Stimulated activated CD4-positive, alpha-beta T cell treated with anti-CD3 and anti-CD28 coated beads, TNF-alpha, amount 100 ng/mL, for 4 hours (primary cell): ENCODE measurements at regions not wholly inside any gene's neighbourhood (a gene's known extent, or its start where the extent isn't known, plus 50 kb on each side); places are given as distances from the start of the nearest gene placed in this dataset.

Experiments used
- DNase-seq, 3 experiments: peaks; one replicate each; pipeline ENCODE4 v3.0.0-alpha.2; 2020; ENCODE audit warnings: low read depth in 3 of 3

DNA sequence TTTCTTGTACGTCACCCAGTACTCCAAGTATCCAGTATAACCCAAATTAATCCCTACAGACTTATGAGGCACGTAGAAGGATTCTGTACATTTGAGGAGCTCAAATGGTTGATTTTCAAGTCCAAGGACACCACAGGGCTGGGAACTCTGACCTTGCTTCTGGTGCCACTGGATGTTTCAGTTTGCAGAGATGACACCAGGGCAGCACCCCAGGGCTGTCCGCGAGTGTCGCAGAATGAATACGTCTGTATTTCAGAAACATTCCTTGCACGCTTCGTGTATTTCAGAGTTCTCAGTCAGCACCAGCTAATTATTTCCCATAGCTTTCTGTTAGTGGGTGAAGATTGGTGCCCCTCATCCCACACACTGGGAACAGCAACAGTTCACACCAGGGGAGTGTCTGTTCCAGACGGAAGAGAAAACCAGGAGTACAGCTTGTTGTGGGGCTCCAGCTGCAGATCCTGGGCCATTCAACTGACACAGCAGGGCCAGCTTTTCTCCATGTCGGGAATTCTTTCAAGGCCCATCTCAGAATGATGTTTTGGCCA, 159.2 kb downstream of the RHOU start:
- no peak for DNase-seq

DNA sequence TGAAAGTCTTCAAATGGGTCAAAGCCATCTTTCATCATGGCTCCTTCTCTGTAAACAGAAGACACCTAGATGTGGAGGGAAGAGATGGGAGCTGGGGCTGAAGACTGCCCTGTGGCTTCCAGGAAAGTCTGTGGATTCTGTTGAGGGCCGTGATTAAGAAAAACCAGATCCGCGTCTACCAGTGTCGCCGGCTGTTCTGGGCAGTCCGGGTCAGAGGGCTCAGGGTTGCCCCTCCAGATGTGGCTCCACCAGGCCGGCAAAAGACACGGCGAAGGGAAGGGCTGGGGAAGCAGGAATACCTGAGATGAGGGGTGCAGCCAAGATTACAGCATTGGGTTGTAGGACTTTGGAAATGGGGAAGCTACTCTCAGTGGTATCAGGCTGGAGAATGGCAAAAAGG, 162.6 kb downstream of the RHOU start:
- DNase-seq, result no peak

DNA sequence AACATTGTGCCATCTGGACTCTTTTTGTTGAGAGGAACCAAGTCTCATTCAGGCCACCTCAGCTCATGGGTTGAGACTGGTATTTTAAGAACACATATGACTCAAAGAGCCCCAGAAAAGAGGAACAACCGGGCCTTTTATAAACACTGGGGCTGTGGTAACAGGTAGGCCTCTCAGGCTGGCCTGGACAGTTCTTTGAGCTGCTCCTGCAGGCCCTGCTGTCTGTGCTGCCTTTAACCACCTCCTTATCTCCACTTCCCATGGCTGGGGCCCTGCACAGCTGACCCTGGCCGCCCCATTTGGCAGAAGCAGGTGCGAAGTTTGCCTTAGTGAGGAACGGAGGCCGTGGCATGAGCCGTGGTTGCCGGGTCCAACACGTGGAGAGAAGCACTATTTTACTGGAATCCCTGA, 163.3 kb downstream of the RHOU start:
- no peak for DNase-seq

DNA sequence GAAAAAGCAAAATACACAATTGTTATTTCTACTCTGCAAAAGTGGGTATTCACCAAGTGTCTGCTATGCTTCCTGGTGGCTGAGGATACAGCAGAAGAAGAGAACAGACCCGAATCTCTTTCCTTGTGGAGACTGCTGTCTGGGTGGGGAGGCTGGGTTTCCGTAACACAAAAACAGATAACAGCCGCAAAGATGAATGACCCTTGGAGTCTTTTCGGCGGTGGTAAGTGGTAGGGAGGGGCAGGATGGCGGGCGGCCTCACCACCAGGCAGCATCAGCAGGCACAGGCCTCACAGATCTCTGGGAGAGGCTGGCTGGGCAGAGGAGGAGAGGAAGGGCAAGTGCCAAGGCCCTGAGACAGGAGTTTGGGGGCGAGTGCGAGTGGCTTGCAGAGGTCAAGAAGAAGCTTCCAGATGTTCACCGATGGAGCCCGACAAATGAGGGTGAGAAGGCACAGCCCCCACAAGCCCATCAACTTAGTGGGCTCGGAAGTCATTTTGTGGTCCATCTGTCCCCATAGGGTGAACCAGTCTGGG, 164.2 kb downstream of the RHOU start:
- no peak for DNase-seq

DNA sequence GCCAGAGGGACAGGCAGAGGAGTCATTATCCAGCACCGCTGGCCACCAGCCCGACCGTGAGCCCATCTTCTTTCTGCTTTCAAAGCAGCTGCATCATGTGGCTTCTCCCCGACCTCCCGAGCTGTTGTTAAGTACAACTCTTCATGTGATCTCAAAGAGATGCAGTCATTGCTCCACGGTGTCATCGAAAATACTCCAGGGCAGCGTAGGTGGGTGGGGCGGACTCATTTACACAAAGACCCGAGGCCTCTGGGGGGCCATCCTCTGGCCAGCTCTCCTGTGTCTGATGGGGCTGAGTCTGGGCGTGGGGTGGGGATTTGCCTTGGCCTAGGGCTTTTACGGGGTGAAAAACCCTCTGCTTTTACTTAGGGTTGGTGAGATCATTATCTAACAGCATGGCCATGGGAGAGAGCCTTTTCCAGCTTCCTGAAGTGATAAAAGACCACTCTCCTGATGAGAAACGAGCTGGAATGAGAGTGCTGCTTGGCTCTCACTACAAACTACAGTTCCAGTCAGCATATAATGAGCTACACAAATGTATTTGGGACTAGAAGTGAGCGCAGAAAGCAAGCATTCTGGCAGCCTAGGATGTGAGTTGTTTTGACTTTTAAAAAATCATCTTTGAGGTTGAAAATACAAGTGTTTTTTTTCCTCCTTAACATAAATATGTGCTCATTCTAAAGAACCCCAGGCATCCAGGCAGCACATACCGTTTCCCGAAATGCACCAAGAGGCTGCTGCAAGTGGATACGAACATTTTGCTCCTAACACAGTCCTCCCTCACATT, 165.0 kb downstream of the RHOU start:
- no peak for DNase-seq

DNA sequence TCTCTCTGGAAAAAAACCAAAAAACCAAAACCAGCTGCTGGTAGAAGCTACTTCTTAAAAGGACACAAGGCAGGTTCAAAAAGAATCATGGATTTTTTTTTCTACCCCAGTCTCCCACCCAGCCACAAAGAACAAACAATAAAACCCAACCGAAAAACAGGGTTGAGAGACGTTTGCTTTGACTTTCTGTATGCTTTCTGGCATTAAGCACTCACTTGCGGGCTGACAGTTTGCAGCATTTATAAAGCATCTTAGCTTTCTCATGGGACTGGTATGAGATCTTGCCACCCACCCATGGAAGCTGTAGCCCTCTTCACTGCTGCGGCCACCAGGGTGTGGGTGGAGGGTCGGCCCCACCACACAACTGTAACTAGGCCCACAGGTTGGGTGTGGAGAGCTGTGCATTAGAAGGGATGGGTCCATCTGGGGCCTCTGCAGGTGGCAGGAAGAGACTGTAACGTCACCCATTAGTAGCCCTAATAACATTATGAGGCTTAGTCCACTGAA, 165.7 kb downstream of the RHOU start:
- no peak for DNase-seq

DNA sequence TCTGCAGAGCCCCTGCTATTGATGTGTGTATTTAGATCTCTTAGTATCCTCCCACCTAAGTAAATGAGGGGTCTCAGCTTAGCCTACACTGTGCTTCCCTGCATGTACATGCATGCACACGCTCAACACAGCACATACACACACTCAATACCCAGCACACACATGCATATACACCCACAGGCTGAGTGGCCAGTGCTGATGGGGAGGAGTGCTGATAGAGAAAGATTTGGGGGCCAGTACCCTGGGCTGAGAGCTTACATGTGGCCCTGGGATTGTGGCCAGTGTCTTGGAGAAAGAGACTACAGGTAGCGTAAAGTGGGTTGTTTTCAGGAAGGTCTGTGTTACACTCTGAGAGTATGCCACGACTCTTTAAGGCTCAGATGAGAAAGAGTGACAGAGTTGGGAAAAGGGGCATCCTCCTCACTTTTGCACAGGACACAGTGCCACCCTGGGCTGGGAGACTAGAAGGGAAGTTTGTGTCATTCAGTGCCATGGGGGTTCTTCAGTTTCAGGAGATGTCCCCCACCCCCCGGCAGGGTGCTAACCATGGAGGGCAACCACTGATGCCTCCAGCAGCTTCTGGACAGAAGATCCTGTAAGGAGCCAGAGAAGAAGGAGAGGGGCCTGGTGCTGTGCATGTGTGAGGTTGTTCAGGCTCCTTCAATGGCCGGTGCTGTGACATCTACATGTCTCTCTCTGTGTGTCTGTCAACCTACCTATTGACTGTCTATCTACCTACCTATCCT, 166.8 kb downstream of the RHOU start:
- DNase-seq, result no peak

DNA sequence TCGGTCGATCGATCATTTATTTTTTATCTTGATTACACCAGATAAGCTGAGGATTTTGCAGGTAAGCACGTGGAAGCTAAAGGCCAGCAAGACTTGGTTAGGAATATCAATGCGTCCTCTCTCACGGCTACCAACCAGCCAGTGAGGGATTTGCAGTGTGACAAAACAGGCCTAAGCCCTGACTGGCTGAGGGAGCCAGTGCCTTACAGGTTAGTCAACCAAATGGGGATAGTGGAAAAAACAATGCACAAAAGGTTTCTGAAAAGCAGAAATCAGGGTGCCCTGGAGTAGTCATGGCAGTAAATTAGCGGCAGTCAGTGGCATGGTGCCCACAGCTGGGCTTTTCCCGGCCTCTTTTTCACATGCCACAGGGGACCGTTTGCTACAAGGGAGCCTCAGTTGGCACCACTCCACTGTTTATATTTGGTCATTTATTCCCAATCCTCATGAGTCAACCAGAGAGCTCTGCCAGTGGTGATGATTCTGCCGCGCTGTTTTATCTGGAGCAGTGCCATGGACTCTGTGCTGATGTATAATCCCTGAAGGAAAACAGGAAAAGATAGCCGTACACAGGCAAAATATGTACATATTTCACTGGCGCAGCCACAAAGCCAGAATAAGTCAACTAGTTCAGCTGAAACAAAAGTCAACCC, 167.6 kb downstream of the RHOU start:
- no peak for DNase-seq

DNA sequence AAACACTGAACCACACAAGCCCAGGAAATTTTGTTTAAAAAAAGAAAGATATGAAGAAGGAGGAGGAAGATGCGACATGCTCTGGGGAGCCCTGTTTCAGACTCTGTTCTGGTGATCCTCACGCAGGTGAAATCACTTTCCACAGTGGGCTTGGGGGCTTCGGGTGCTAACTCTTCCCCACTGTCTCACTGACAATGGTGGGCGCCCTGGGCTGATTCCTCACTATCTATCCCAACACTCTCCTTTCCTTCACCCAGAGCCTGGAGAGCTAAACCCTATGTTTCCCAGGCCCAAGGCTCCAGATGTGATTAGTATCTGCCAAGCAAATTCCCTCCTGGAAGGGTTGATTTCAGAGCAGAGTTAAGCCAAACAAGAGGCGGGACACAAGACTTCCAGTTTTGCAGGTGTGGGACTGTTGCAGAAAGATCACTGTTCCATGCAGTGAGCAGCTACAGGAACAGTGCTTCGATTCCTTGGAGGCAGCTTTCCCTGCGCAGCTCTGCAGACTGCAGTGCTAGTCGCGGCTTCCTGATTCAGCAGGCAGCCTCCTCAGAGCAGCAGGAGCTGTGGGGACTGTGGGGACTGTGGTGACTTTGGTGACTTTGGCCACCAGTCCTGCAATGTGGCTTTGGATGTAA, 168.3 kb downstream of the RHOU start:
- DNase-seq, result no peak

DNA sequence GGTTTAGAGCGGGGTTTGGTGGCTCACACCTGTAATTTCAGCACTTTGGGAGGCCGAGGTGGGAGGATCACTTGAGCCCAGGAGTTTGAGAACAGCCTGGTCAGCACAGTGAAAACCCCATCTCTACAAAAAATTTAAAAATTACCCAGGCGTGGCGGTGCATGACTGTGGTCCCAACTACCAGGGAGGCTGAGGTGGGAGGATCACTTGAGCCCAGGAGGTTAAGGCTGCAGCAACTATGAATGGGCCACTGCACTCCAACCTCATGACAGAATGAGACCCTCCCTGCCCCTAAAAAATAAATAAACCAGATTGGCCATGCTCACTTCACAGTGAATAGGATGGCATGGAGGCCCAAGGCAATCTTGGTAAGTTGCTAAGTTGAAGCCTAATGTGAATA, 168.9 kb downstream of the RHOU start:
- DNase-seq, result no peak

DNA sequence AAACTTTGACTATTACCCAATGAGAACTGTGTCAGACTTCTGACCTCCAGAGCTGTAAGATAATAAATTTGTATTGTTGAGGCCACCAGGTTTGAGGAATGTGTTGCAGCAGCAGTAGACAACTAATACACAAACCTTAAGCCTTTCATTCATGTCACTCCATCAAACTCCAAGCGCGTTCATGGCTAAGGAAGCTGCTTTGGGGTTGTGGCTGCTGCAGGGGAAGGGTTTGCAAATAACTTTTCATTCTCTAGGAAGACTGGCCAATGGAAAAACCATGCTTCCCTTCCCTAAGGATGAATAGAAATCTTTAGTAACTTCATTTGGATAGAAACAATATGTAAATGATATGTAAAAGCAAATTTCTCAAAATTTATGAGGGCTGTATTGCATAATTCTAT, 170.4 kb downstream of the RHOU start:
- no peak for DNase-seq

DNA sequence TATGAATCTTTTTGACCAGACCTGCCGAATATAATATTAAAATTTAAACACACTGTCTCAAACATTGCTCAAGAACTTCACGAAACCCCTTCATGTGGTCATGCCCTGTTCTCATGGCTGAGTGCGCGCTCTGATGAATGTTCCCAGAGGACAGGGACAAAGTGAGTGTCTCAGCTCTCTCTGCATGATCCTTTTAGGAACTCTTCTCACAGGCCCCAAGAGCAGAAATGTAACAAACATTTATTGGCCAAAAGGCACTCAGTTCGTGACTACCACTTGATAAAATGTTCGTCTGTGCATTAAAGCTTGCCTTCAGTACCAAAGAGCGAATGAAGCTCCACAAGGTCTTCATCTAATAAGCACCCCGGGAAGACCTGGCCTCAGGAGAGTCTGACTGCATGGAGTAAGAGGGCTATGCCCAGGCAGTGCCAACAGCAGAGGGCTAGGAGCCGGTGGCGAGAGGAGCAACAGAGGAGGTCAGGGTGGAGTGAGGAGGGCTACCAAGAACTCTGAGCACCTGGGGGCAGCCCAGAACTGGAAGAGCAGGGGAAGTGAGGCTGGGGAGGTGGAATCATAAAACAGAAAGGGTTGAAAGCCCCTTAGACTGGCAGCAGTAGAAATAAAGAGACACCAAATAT, 171.1 kb downstream of the RHOU start:
- no peak for DNase-seq

DNA sequence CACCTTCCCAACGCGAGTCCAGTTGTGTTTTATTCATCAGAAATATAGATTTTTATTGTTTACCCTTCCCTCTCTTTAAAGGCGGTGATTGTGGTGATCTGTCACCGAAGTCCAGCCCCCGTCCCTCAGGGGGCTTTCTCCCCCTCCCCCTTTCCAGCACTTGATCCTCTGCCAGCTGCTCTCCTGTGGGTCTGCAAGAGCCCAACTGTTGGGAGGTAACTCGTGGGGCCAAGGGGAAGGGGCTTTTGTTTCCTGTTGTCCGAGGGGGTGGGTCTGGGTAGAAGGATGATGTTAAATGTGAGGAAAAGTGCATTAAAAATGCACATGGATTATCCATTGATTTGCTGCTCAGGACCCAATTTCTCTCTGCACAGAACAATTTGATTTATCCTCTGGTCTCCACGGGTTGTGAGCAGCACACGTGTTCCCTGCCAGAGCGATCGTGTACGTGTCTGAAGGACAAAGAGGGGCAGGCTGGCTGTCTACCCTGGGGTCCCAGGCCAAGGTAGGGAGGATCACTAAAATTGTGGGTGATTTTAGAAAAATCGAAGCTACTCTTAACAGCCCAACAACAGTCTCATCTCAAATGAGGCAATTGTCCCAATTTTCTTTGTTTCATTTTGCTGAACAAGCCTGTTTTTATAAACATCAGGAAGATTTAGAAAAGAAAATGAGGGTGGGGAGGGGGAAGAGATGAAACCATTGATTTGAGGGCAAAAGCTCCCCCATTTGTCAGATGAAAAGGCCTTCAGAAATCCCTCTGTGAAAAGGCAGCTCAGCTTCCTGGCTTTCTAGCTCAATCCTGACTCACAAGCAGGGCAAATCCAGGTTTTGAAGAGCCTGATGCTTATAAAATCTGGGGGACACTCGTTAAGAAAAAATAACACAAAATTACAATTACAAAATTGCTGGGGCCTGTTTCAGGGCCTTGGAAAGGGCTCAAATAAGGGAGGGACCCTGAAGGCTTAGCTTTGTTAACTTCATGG, 176.2 kb downstream of the RHOU start:
- no peak for DNase-seq

DNA sequence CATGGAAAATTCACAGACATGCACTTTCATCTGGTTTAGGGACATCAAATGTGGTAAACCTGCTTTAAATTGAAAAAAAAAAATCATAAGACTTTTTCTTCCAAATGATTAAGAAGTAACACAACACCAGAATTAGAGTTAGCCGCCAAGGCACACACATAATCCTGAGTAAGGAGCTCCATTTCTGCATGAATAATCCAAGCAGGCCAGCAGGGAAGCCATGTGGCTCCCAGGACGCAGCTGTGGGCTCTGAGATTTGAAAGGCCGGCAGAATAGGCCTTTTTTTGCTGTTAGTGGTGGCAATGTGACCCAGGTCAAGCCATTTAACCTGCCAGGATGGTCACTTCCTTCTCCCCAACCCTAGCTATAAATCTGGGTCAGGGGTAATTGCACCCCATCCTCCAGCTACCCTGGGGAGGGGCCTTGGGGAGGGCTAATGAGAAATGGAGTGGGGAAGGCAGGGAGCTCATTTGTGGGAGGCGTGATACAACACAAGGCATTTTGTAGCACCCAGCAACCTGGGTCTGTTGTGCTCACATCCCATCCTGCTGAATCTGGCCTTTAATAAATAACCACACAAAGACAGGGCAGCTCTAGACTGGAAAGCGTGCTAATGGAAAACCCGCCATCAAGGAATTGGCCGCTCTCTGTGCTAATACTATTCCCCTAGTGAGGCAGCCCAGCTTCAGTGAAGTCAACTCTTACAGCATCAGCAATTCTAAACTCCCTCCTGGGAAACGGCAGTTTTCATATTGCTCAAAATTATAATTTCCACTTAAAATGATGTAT, 178.5 kb downstream of the RHOU start:
- no peak for DNase-seq

DNA sequence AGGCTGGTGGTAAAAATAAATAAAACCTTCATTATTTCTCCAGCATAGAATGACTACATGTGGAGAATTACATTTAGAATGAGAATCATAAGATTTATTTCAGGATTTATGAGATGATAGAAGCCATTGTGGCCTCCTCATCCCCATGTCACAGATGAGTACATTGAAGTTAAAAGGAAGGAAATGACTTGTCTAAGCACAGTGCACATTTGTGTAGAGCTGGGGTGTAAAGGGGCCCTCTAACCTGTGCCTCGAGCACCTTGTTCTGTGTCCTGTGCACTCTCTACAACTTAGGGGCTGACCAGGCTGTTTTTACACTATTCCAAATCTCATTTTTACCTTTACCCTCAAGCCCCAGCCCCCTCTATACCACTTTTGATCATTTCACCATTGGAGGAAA, 179.4 kb downstream of the RHOU start:
- DNase-seq, result no peak

DNA sequence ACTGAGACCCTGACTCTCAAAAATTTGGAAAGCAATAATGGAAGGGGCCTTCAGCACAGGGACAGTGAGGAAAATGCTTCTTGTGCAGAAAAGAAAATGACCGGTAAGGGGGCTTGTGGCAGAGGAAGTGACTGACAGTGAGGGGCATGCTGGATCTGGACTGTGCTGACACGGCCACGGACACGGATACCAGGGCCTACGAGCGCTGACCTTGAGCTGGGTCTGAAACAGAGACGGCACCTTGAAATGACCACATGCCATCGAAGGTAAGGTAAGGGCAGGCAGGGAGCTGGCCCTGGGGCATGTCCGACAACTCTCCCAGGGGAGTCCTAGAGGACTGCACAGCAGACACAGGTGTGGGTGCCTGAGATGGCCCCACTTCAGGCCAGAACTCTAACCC, 182.1 kb downstream of the RHOU start:
- DNase-seq, result no peak

DNA sequence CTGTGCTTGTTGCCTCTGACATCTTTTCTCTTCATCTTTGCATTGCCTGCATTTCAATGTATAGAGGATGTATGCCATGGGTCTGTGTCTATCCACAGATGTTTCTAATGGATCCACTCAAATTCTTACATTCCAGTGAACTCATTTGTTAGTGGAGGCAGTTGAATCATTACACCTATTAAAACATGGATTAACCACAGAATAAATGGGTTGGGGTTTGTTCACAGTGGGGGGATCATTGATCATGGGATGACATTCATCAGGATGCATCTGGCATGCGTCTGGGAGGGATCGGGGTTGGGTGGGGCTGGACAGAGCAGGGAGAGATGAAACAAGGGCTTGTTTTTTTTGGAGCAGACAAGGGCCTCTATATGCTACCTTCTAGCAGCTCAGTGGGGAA, 182.5 kb downstream of the RHOU start:
- DNase-seq, result no peak

DNA sequence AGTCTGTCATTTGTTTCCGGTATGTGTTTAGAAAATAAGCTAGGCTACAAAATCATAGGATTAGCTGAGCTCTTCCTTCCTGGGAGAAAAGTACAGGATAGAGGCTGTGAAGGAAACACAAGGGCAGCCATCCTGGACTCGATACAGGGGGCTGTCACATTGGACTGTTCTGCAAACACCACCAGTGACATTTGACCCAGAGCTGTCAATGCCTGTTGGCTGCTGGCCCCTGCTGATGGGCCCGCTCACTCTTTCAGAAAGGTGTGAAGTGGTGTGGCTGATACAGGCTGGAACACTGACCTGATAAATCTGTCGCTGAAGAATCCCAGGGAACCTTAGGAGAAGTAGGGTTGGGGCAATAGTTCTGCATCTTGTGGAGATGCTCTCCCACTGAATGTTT, 183.1 kb downstream of the RHOU start:
- DNase-seq, result no peak

DNA sequence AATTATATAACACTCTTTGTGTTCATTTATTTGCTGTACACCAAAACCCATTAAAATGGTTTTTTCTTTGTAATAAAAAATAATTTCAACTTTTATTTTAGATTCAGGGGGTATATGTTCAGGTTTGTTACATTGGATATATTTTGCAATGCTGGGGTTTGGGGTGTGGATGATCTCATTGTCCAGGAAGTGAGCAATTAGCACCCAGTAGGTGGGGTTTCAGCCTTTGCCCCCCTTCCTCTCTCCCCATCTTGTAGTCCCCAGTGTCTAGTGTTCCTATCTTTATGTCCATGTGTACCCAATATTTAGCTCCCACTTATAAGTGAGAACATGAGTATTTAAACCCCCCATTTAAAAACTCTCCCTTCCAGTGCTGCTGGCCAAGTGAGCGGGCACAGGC, 184.6 kb downstream of the RHOU start:
- DNase-seq, result no peak
